ENCODE measurements at regions not wholly inside any gene's neighbourhood (a gene's known extent, or its start where the extent isn't known, plus 50 kb on each side); places are given as distances from the start of the nearest gene placed in this dataset.

- H3K36me3 ChIP-seq (ENCODE audit: control insufficient read depth, insufficient read depth, low read length): no peaks in the 10 kb centered on the region
- no peak overlapping the region for H2AFZ ChIP-seq (ENCODE audit: low read depth, low read length)
- 55% methylated on average over 10 of the region's 10 CpGs for WGBS (ENCODE audit: insufficient coverage, low coverage, missing lambda C conversion rate)
- H3K9me3 ChIP-seq (replicated peaks; ENCODE audit: control insufficient read depth, insufficient read depth, low read depth, low read length): peaks cover 3% of the 10 kb centered on the region; the same call in 1 of the 2 replicates
- FAIRE-seq (no peak), DNase-seq (ENCODE audit: extremely low read depth in 1 of 4, low spot score in 3 of 4) (no peak), ATAC-seq (no peak)
- H3K4me3 ChIP-seq: no peak overlapping the region
- no peaks in the 10 kb centered on the region for H3K9me1 ChIP-seq (ENCODE audit: control insufficient read depth, insufficient read depth, low read length)
- BruUV-seq (replicated peaks): no TSS peak
- in situ Hi-C loops (cut with MboI): loop anchor here (5.0 kb wide), 2 partner anchors 755 to 935 kb away; no protein-coding TSS in a partner anchor
- no peak overlapping the region for H3K27ac ChIP-seq (ENCODE audit: extremely low read depth, low read depth, low read length)
- H3K27me3 ChIP-seq (ENCODE audit: control insufficient read depth in 2 of 2, insufficient read depth in 2 of 2, low read length in 2 of 2): no peaks in the 10 kb centered on the region
- H3K79me2 ChIP-seq (ENCODE audit: control insufficient read depth, insufficient read depth, low read length): no peaks in the 10 kb centered on the region
- POLR2A ChIA-PET: no interaction called here
- H3K4me1 ChIP-seq (replicated peaks in 1 of 2; ENCODE audit: control insufficient read depth in 2 of 2, insufficient read depth in 2 of 2, low read length in 2 of 2): peaks cover 0 to 27% of the 10 kb centered on the region in 2 experiments; a peak in 2 of 5 replicates
- no peak overlapping the region for H3K4me2 ChIP-seq (ENCODE audit: insufficient read depth, low read length)
- intact Hi-C loops (cut with micrococcal nuclease): no loop called here
- H4K20me1 ChIP-seq (replicated peaks; ENCODE audit: control insufficient read depth, insufficient read depth, low read length): no peaks in the 10 kb centered on the region
- no peak overlapping the region for H3K9ac ChIP-seq (ENCODE audit: insufficient read depth in 1 of 2, low read depth in 2 of 2, low read length in 2 of 2)
- CTCF ChIA-PET (ENCODE audit: low intra/inter-chr PET ratio): no interaction called here
- TF ChIP-seq TAF1 (IDR thresholded peaks at IDR 0.05; ENCODE audit: control insufficient read depth, extremely low read depth, insufficient read depth, low read length, severe bottlenecking) (no peak), HCFC1 (IDR thresholded peaks at IDR 0.05; ENCODE audit: low read depth, low read length) (no peak), ATF1 (CRISPR knock-in tag; IDR thresholded peaks at IDR 0.05) (no peak), ATF1 (tag; IDR thresholded peaks at IDR 0.05) (no peak), SMARCB1 (IDR thresholded peaks at IDR 0.05; ENCODE audit: insufficient read length, low read depth) (no peak), PURB (CRISPR knock-in tag; IDR thresholded peaks at IDR 0.05; ENCODE audit: low read depth) (no peak), ZBTB12 (CRISPR knock-in tag; IDR thresholded peaks at IDR 0.05) (no peak), TBL1XR1 (IDR thresholded peaks at IDR 0.05; ENCODE audit: low read length in 2 of 2) (no peak), STAG1 (CRISPR knock-in tag; IDR thresholded peaks at IDR 0.05; ENCODE audit: borderline replicate concordance) (no peak), ZNF518B (CRISPR knock-in tag; IDR thresholded peaks at IDR 0.05) (no peak), MNT (conservative IDR thresholded peaks at IDR 0.05) (no peak), HDAC6 (IDR thresholded peaks at IDR 0.05; ENCODE audit: low read depth, low read length) (no peak), BRF1 (IDR thresholded peaks at IDR 0.05; ENCODE audit: borderline replicate concordance, extremely low read depth, insufficient read length) (no peak), ZNF24 (IDR thresholded peaks at IDR 0.05) (no peak), ZFP1 (CRISPR knock-in tag; IDR thresholded peaks at IDR 0.05) (no peak), MYNN (IDR thresholded peaks at IDR 0.05) (no peak), MYNN (CRISPR knock-in tag; IDR thresholded peaks at IDR 0.05) (no peak), ZNF165 (CRISPR knock-in tag; IDR thresholded peaks at IDR 0.05; ENCODE audit: borderline replicate concordance) (no peak)
Measured at GRCh38 chr20:29876911-29877285, 1380.6 kb upstream of the DEFB115 start.
